Panc1 (cell line): ENCODE measurements at regions not wholly inside any gene's neighbourhood (a gene's known extent, or its start where the extent isn't known, plus 50 kb on each side); places are given as distances from the start of the nearest gene placed in this dataset.
"Not testable (repeated sequence)": the region's sequence is repeated elsewhere in the genome, so short reads cannot be mapped to it uniquely, and the experiment has no call there.

Experiments
- ATAC-seq: fragments of 200-7000 bp; cut with Tn5 transposase; 2 replicates; pipeline ENCODE4 v1.9.1; 2020; ENCODE audit warnings: mild to moderate bottlenecking, moderate library complexity
- BruUV-seq: library from RNA; stranded (reverse); fragments of 400-500 nt; replicated peaks from 2 replicates; lab custom pipeline; 2021; lab: Mats Ljungman, UMichigan
- CTCF ChIA-PET: fragments of 300-600 bp; sonication (Branson Sonifier 250); formaldehyde crosslinking; loops from one replicate; lab custom pipeline; 2022; ENCODE audit warnings: antibody characterized with exemption; lab: Charles Lee
- POLR2A ChIA-PET: fragments of 300-600 bp; sonication (Branson Sonifier 250); formaldehyde crosslinking; loops from one replicate; lab custom pipeline; 2022; ENCODE audit warnings: antibody characterized with exemption; lab: Charles Lee
- DNase-seq: peaks from one replicate; pipeline ENCODE4 v3.0.0-alpha.2; 2010; ENCODE audit warnings: low read depth, low spot score
- H3K27ac ChIP-seq: 2 replicates; pipeline ENCODE4 v1.5.1; 2011; ENCODE audit warnings: mild to moderate bottlenecking, low read length, inconsistent platforms
- H3K27me3 ChIP-seq: fragments of 200-500 bp; sonication (Bioruptor generic); 2 replicates; pipeline ENCODE4 v1.6.0; 2014; ENCODE audit warnings: low read length, inconsistent platforms; ENCODE audit not compliant: control insufficient read depth, insufficient read depth
- H3K36me3 ChIP-seq: fragments of 200-500 bp; sonication (Bioruptor generic); 2 replicates; pipeline ENCODE4 v1.5.1; 2014; ENCODE audit warnings: inconsistent platforms, mild to moderate bottlenecking, low read length, moderate library complexity; ENCODE audit not compliant: control insufficient read depth, insufficient read depth
- H3K4me1 ChIP-seq: 2 replicates; pipeline ENCODE4 v1.5.1; 2011; ENCODE audit warnings: inconsistent platforms, mild to moderate bottlenecking, low read length, moderate library complexity; ENCODE audit not compliant: control insufficient read depth, insufficient read depth
- H3K4me3 ChIP-seq, 2 experiments: 2 replicates each; pipeline ENCODE4 v1.5.1; 2011 to 2012; ENCODE audit warnings: low read depth in 2 of 2, low read length in 2 of 2, mild to moderate bottlenecking in 2 of 2, inconsistent platforms in 1 of 2, moderate library complexity in 1 of 2
- H3K9me3 ChIP-seq: fragments of 200-500 bp; sonication (Bioruptor generic); 2 replicates; pipeline ENCODE4 v1.5.1; 2014; ENCODE audit warnings: low read depth, mild to moderate bottlenecking, inconsistent platforms, low read length, moderate library complexity; ENCODE audit not compliant: control insufficient read depth, insufficient read depth
- CTCF ChIP-seq: fragments of 450-650 bp; IDR thresholded peaks from 2 replicates; pipeline ENCODE4 v1.5.1; 2017; ENCODE audit warnings: mild to moderate bottlenecking
- POLR2AphosphoS5 ChIP-seq: IDR thresholded peaks from 2 replicates; pipeline ENCODE4 v1.6.1; 2012; ENCODE audit warnings: mild to moderate bottlenecking, low read depth, low read length, moderate library complexity
- SIN3A ChIP-seq: IDR thresholded peaks from 2 replicates; pipeline ENCODE4 v1.6.1; 2012; ENCODE audit warnings: low read depth, mild to moderate bottlenecking, low read length, moderate library complexity, borderline replicate concordance; ENCODE audit not compliant: insufficient read depth
- TCF7L2 ChIP-seq: IDR thresholded peaks from 2 replicates; pipeline ENCODE4 v1.6.1; 2011; ENCODE audit warnings: mild to moderate bottlenecking, low read depth, low read length, inconsistent platforms
- in situ Hi-C: cut with HindIII; loops from 2 replicates; pipeline ENCODE4 v1.10.0; 2016; ENCODE audit warnings: low sequenced_read_pairs, low pct_unique_long_range_greater_than_20kb
- intact Hi-C: fragments of 100-400 bp; cut with micrococcal nuclease; formaldehyde crosslinking; loops from one replicate; pipeline ENCODE4 v1.10.0; 2022; ENCODE audit not compliant: unreplicated experiment
- TF ChIP-seq, protein P1 (sequence below), 2 experiments: IDR thresholded peaks; 2 replicates each; pipeline ENCODE4 v1.6.1; 2011 to 2012; ENCODE audit warnings: low read depth in 2 of 2, control low read depth in 1 of 2, low read length in 1 of 2, mild to moderate bottlenecking in 1 of 2, moderate library complexity in 1 of 2; ENCODE audit not compliant: insufficient read depth in 1 of 2

DNA sequence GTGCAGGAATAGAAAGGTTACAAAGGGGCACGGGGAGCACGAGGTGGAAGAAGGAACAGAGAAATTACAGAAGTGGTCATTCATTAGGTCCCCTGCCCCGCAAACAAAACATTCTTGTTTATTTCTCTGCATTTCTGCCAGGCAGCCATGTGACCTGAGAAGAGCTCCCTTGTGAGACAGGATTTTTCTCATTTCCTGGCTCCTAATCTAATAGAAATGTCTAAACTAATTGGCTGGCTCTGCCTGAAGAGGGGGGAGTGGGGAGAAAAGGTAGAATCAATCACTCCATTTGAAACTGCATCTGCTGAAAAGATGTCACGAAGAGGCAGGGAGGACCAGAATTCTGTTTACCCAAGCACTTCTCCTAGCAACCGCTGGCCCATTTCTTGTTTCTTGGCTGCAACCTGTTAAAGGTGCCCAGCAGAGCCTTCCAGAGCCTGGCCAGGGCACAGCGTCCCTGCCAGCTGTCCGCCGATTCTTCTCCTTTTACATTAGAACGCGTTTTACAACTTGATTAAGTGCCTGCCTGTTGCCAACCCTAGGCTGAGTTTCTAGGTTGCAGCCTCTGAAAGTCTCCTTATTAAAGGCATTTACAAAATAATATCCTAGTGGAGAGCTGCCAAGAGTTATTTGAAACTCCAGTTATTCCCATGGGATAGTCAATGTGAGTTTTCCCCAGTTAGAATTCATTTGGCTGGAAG, 1227.6 kb downstream of the TYW1 start:
- Histone ChIP-seq H3K27me3 (no peaks in the 10 kb centered on the region), H3K36me3 (no peaks in the 10 kb centered on the region), H3K4me1 (no peaks in the 10 kb centered on the region), H3K9me3 (no peaks in the 10 kb centered on the region), H3K27ac (no peak overlapping the region), H3K4me3 (no peak overlapping the region)
- TF ChIP-seq POLR2AphosphoS5 (no peak), SIN3A (no peak), TCF7L2 (no peak), CTCF (no peak)
- TF ChIP-seq, protein P1, sequence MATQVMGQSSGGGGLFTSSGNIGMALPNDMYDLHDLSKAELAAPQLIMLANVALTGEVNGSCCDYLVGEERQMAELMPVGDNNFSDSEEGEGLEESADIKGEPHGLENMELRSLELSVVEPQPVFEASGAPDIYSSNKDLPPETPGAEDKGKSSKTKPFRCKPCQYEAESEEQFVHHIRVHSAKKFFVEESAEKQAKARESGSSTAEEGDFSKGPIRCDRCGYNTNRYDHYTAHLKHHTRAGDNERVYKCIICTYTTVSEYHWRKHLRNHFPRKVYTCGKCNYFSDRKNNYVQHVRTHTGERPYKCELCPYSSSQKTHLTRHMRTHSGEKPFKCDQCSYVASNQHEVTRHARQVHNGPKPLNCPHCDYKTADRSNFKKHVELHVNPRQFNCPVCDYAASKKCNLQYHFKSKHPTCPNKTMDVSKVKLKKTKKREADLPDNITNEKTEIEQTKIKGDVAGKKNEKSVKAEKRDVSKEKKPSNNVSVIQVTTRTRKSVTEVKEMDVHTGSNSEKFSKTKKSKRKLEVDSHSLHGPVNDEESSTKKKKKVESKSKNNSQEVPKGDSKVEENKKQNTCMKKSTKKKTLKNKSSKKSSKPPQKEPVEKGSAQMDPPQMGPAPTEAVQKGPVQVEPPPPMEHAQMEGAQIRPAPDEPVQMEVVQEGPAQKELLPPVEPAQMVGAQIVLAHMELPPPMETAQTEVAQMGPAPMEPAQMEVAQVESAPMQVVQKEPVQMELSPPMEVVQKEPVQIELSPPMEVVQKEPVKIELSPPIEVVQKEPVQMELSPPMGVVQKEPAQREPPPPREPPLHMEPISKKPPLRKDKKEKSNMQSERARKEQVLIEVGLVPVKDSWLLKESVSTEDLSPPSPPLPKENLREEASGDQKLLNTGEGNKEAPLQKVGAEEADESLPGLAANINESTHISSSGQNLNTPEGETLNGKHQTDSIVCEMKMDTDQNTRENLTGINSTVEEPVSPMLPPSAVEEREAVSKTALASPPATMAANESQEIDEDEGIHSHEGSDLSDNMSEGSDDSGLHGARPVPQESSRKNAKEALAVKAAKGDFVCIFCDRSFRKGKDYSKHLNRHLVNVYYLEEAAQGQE (IDR thresholded peaks at IDR 0.05; ENCODE audit: insufficient read depth in 1 of 2, low read depth in 2 of 2, low read length in 1 of 2), result no peak
- ATAC-seq (no peak), DNase-seq (no peak)
- BruUV-seq, result no TSS peak
- ChIA-PET CTCF (no interaction called here), POLR2A (no interaction called here)
- in situ Hi-C loops, result no loop called here
- intact Hi-C loops, result no loop called here

GRCh38 chr7:68231011-68231410, 1234.4 kb downstream of the TYW1 start:
- POLR2A ChIA-PET, H3K9me3 ChIP-seq, BruUV-seq, CTCF ChIA-PET, H3K36me3 ChIP-seq, DNase-seq, H3K4me1 ChIP-seq, intact Hi-C loops, H3K4me3 ChIP-seq, H3K27ac ChIP-seq, in situ Hi-C loops, H3K27me3 ChIP-seq, ATAC-seq: not testable (repeated sequence)

DNA sequence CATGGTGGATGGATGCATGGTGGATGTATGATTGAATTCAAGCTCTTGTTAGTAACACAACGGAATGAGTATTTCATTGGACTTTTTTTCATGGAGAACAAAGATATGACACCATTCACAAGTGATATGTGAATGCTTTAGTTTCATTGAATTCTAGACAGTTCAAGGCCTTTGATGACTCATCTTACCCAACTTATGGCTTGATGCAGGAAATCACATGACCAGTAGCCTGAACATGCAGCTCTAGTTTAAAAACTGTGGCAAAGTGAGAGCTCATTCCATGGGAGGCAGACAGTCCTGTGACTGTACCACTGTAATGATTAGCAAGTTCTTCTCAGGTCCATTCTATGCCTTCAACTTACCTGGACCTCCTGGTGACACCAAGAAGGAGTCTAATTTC, 1239.3 kb downstream of the TYW1 start:
- intact Hi-C loops (no loop called here), in situ Hi-C loops (no loop called here)
- DNase-seq, result no peak
- Histone ChIP-seq H3K27ac (no peak overlapping the region), H3K36me3 (no peaks in the 10 kb centered on the region), H3K4me3 (no peak overlapping the region), H3K4me1 (no peaks in the 10 kb centered on the region), H3K27me3 (no peaks in the 10 kb centered on the region), H3K9me3 (no peaks in the 10 kb centered on the region)
- BruUV-seq, result no TSS peak
- no peak for TF ChIP-seq TCF7L2
- TF ChIP-seq POLR2AphosphoS5, result no peak
- TF ChIP-seq, protein P1 (IDR thresholded peaks at IDR 0.05; ENCODE audit: insufficient read depth in 1 of 2, low read depth in 2 of 2, low read length in 1 of 2), result no peak
- TF ChIP-seq SIN3A, result no peak
- no peak for TF ChIP-seq CTCF
- CTCF ChIA-PET, result interaction anchor here (0.6 kb wide), 1 partner anchor 1366 kb away, joined by 4 read pairs; no protein-coding TSS in a partner anchor
- POLR2A ChIA-PET, result no interaction called here
- ATAC-seq, result no peak
